HG02610 (cell line): ENCODE measurements at regions not wholly inside any gene's neighbourhood (a gene's known extent, or its start where the extent isn't known, plus 50 kb on each side); places are given as distances from the start of the nearest gene placed in this dataset.

Experiments used
- ATAC-seq: cut with Tn5 transposase; IDR thresholded peaks from one replicate; pipeline ENCODE4 v1.9.1; 2021; ENCODE audit warnings: mild to moderate bottlenecking, moderate library complexity; ENCODE audit not compliant: unreplicated experiment

DNA sequence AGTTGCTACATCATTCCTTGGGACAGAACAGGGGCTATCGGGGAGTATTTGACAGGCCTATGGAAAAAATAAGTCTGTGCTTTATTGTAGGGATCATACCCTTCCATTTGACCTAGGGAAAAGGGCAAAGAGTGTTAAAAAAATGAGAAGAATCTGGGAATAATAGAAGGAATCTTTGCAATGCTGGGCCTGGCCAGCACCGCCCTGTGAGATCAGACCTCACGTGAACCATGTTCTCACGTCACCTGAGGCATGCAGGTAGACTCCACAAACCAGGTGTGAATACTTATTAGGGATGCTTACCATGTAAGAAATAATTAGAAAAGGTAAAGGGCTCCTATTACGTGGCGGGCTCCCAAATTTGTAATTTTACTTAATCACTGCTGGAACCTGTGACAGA lies 177.5 kb upstream of the GATA6 start:
- no peak for ATAC-seq

DNA sequence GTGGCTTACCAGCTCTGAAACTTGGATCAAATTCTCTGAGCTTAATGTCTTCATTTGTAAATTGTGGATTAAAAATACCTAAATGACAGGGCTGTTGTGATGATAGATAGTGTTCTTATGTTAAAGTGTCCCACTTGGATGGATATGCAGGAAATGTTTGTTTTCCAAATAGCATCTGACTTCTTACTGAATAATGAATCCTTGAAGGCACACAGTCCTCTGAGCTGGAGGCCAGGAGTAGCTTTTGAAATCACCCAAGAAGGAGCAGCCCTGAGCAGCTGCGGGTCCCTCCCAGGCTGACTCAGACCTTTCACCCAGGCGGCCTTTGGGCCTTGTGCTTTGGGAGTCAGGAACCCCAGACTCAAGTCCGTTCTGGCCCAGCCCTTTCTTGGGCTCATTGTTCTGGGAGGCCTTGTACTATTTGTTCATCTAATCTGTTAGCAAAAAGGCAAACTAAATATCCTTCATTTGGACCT lies 173.0 kb upstream of the GATA6 start:
- no peak for ATAC-seq

DNA sequence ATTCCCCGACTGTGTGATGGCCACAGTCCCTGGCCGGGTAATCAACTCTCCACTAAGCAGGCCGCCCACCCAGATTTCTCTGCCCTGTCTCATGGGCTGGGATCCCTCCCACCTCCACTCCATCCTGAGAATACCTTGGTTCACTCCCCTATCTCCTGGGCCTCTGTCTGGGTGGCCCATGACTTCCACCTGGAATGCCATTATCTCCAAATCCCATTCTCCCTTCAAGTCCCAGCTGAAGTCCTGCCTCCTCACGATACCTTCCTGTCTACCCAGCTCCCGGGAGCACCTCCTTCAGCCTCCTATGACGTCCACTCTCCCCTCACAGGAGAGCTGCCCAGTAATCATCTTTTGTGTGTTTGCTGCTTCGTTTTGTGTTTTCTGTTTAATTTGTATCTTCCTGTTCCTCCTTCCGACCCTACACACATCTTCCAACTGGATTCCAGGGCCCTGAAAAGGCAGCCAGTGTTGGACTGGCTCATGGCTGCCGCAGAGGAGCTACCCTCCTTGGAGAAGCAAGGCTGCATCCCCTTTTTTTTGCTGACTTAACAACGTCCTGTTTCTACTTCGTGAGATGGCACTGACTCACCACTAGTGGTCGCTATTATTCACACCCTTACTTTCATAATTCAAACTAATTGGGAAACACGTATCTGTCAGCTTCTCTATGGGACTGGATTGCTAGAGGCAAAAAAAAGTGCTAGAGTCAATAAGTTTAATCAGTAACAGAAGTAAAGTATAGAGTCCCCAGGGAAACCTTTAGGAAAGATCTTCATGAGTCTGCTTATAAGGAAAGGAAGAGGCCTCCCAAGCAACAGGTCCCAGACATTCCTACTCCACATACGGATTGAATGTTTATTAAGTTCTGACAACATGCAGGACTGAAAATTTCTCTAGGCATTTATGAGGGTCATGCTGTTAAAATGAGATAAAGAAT lies 171.9 kb upstream of the GATA6 start:
- ATAC-seq = no peak

DNA sequence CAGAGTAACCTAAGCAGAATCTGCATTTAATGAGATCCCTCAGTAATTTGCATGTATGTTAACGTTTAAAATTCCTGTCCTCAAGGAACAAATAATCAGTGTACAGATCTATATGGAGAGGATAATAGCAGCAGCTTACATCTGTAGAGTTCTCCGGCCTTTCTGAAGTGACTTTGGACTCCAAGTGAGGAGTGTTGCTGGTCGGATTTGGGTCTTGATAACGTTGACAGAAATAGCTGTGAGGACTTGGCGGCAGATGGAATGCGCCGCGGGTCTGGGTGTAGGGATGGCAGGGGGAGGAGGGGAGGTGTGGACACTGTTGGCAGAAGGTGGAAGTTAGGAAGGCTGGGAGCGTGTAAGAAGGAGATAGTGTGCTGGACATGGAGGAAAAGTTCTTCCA lies 170.9 kb upstream of the GATA6 start:
- ATAC-seq = no peak

DNA sequence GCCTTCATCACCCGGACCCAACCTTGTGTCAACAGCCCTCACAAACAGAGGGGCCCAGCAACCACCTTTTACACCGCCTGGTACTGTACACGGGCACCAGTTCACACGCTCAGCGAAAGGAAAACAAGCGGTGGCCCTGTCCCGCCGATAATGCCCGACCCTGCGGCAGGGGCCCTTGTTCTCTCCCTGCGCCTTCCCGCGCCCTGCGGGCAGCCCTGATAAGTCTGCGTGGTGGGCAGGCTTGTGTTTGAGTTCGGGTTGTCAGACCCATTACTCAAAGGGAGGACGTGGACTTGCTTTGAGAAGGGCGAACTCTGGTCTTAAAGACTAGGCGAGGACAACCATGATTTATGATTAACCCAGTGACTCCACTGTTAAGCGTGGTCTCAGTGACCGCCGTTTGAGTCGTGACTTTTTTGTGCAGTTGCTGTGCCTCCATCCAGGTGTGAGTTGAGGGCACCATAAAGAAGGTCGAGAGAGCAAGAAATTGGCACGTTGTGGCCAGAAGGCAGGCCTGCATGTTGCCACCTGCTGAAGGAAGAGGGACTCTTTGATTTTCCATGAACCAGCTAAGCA lies 167.4 kb upstream of the GATA6 start:
- no peak for ATAC-seq

DNA sequence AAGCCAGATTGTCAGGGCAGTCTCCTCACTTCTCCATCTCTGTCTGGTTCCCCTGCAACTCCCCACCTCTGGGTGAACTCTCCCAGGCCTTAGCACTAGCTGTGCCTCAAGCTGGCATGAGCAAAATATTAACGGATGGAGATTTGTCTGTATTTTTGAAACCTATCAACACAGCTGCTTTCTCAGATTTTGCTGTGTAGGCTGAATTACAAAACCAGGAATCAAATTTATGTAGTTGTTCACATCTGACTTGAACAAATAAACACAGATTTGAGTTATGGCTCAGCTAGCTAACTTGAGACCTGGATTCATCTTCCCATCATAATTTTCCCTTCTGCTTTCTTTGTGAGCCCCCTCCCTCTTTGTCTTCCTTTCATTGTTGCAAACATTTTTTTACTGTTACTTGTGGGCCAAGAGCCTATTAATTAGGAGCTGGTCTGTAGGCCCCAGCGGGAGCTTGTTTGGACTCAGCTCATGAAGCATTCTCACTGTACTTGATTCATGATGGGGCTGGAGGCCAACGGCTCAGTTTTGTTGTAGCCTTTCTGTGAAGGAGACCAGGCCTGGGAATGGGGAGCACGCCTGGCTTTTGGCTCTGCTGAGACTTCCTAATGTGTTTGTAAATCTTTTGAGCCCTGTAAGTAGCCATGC lies 164.1 kb upstream of the GATA6 start:
- no peak for ATAC-seq

DNA sequence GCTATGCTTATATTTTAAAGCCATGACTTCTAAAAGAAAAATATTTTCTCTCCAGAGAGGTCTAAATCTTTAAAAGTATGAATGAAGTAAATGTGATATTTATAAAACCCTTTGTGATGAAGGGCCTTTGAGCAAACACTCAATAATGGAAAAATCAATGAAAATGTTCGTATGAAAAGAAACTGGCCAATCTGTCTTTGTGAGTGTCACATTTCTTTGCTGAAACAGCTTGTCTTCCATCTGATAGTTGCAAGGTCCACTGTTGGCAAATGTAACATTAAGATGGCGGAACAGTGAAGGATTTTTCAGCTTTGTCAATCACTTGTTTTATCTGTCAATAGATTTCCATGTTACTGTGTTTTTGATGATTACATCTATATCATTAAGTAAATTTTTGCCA lies 162.9 kb upstream of the GATA6 start:
- ATAC-seq = no peak

DNA sequence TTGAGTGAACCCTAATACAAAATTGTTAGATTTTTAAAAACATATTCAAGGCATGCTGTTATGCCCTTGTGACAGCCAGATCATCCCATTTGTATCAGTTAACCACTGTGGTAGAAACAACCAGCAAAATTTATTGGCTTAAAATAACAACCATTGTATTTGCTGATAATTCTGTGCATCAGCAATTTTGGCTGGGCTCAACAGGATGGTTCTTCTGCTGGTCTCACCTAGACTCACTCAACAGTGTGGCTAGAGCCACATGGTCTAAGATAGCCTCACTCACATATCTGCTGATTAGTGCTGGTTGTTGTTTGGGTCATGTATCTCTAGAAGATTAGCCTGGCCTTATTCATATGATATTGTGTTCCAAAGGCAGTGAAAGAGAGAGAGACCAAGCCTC lies 160.1 kb upstream of the GATA6 start:
- no peak for ATAC-seq

DNA sequence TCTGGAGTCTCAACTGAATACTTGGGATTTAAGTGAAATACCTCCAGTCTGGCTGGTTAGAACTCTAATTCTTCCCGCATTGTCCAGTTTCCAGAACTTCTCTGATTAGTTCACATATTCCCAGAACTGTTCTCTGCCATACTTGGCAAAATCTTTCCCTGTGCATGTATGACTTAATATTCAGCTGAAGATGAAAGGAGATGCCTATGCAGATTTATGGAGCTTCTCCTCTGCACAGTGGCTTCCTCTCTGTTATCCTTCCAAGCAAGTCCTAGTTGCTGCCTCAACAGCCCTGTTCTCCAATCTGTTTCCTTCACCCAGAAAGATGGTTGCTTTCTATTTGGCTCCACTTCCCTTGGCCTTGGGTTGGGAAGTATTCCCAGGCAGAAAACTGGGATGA lies 155.4 kb upstream of the GATA6 start:
- no peak for ATAC-seq

DNA sequence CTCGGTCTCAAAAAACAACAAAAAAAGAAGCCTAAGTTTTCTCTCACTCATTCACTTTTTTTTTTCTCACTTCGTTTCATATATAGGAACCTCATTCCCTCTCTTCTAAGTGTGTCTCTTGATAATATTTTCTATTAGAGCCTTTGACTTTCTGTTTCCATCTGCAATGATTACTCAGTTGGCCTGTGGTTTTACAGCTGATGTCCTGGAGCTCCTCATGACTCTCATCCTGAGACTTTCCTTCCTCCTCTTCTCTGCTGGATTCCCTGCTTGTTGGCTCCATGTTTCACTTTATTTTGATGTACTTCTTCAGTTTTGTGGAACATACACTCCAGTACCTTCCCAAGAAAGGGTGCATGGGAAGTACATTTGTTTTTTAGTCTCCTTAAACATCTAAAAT lies 154.2 kb upstream of the GATA6 start:
- no peak for ATAC-seq

DNA sequence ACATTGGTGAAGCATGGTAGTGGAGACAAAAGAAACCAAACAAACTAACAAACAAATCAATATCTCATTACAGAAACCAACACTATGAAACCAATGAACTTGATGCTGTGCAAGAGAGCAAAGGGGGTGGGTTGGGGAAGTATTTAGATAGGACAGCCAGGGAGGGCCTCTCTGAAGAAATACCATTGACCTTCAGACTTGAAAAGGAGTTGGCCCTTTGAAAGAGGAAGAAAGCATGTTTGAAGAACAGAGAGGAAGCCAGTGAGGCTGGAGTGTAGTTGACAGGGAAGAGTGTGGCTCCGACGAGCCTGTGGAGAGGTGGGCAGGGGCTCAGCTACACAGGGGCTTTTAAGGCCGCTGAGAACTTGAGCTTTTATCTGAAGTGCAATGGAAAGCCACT lies 151.0 kb upstream of the GATA6 start:
- no peak for ATAC-seq

DNA sequence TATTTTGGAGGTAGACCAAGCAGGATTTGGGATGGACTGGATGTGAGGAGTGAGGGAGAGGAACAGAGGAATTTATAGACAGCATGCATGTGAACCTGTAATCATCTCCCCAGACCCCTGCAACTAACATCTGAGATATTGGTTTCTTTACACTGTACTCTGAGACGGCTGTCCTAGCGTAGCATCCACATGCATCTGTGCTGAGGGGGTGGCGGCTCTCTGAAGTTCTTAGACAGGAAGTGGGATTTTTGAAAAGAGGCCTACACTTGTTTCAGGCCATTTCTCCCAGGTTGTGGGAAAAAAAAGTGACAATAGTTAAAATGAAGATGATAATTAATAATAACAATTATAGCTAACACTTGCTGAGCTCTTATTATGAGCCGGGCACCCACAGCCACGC lies 150.2 kb upstream of the GATA6 start:
- no peak for ATAC-seq

DNA sequence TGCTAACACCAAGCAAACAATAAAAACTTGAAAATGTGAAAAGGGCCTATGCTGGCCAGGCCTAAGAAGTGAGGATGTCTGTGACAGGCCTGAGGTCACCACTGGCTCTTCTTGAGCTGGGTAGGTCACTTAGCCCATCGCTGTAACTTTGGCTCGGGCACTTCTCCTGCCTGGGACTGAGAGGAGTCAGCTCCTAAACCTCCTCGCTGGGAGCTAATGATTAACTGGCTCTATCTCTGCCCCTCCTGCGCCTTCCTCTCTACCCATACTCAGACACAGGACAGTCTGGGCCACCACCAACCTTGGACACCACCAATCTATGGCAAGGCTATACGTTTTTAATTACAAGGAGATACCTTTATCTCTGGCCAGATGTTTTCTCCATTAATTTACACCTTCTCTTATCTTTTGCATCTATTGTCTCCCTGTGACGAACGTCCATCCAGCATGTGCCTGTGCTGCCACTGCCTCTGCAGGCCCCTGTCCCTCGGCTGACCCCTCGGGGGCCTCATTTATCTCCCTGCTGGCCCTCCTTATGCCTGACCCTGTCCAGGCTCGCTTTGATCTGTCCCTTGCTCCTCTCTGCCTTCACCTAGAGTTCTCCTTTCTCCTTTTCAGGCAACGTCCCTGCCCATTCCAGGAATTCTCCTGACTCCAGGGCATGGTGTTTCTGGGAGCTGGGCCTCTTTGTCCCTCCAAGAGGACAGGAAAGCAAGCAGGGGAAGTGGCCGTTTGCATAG lies 149.1 kb upstream of the GATA6 start:
- no peak for ATAC-seq

DNA sequence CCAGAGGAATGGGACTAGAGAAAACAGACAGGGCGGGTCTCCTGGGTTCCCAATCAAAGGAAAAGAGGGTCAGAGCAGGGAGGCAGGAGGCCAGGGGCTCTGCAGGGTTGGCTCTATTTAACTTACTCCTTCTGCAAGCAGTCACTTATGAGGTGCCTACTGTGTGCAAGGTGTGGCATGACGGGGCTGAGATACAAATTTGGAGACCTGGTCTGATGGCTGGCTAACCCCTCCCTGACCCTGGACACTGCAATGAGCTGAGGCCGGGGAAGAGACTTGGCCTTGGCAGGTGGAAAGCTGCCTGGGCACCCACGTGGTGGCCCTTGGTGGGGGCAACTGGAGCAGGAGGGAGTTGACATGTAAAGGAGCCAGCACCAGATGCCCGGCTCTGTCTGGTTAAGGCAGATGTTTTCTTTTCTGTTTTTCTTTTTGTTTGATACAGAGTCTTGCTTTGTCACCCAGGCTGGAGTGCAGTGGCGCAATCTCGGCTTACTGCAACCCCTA lies 148.5 kb upstream of the GATA6 start:
- no peak for ATAC-seq

DNA sequence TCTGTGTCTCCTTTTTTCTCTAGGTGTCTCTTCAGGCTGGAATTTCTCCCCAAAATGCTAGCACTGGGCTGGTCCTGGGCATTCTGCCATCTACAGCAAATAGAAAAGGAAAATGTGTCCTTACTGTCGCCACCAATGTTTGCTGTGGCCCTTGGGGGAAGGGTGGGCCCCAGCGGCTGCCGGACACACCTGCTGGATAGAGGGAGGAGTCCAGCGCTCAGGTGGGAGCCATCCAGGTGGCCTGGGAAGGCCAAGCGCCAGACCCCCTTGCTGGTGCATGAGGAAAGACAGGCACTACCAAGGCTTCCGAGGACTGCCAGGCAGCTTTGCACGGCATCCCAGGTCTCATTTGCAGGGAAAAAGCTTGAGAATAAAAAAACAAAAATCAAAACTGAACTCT lies 147.7 kb upstream of the GATA6 start:
- no peak for ATAC-seq

DNA sequence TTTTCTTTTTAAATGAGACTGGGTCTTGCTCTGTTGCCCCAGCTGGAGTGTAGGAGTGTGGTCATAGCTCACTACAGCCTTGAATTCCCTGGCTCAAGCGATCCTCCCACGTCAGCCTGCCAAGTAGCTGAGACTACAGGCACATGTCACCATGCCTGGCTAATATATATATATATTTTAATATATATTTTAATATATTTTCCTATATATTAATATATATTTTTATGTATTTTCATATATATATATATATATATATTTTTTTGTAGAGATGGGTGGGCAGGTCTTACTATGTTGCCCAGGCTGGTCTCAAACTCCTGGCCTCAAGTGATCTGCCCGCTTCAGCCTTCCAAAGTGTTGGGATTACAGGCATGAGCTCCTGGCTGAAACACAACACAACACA lies 144.5 kb upstream of the GATA6 start:
- ATAC-seq = no peak

DNA sequence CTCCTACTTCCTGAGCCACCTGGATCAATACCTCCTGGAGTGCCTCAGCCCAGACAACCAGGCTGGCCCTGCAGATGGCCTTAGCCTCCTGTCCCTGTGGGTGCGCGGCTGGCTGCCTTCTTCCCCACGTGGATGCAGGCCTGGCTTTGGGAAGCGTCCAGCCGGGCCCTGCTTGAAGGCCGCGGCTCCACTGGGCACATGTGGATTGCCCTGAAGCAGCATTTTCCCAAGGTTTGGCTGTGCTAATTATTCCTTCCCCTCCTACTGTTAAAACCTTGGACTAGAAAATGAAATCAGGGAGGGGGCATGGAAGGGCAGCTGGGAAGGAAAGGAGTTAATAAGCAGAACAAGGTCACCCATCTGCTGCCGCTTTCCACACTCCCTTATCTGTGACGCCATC lies 143.0 kb upstream of the GATA6 start:
- ATAC-seq = no peak

DNA sequence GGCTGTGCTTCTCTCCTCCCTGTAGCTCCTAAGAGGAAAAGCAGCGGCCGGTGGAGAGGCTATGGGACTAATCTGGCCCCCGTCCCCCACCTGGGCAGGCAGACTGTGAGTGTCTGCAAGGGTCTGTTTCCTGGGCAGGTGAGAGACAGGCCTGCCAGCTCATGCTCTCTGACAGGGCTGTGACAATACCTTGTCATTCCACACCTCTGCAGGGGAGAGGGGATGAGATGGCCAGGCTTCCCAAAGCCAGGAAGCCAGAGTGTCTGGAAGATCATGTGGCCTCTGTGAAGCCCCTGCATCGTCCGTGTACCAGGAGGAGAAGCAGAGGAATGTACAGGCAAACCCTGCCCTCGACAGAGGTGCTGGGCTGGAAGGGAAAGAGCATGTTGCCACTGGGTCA lies 142.5 kb upstream of the GATA6 start:
- no peak for ATAC-seq

DNA sequence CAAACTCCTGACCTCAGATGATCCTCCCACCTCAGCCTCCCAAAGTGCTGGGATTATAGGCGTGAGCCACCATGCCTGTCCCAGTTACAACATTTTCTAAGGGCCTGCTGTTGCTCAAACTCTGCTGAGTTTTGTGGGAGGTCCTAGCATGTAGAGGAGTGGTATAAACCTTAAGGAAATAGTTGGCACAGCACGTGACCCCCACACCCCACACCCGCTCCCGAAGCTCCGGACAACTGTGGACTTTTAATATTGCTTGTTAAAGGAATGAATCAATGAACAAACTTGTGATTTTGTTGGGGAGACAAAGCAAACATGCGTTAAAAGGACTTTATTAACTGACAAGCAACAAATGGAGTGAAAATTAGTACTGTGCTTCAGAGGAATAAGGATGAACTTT lies 137.8 kb upstream of the GATA6 start:
- ATAC-seq = no peak

DNA sequence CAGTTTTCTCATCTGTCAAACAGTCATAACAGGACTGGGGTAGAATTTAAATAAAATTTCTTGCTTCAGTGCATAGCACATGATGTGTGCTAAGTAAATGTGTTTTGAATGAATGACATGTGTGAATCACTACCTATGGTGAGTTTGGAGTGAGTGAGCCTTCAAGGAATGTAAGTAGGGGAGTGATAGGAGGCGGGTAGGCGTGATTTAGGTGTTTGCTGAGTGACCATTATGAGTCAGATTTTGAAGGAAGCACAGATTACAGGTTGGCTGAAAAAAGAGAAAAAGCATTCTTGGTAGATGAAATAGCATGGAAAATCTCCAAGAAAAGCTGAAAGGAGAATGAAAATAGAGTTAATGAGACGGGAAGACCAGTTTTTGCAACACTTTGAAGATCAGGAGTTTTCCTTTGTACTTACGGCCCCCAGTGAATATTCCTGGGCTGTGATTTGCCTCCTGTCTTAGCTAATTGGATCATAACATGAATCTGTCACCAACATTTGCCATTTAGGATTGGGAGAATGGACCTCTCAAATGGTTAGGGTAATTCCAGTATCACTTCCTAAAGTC lies 136.9 kb upstream of the GATA6 start:
- ATAC-seq = no peak

DNA sequence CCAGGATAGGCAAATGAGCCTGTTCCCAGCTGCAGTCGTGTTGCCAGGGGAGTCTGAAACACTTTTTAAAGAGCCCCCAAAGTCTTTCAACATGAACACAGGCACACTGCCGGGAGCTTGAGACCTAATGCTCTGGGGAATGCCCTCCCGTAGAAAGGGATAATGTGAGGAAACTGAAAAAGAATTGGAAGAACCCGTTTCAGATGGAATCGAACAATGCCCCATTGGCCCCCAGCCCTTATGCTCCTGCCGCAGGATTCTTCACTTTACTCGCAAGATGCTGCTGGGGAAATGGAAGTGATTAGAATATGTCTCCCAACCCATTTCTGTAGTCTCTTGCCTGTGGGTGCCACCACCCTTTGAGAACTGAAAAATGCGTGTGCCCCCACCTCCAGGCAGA lies 136.3 kb upstream of the GATA6 start:
- no peak for ATAC-seq
